Mesothelial cell of epicardium (in vitro differentiated cells): ENCODE measurements at regions not wholly inside any gene's neighbourhood (a gene's known extent, or its start where the extent isn't known, plus 50 kb on each side); places are given as distances from the start of the nearest gene placed in this dataset.

Source experiments
- DNase-seq, 2 experiments: peaks; one replicate each; pipeline ENCODE4 v3.0.0; 2021; ENCODE audit warnings: low spot score in 2 of 2; ENCODE audit not compliant: unreplicated experiment in 2 of 2
- H3K27ac Mint-ChIP-seq: 2 replicates; pipeline ENCODE4 v1.8.0; 2021; ENCODE audit warnings: mixed read lengths
- H3K27me3 Mint-ChIP-seq: 2 replicates; pipeline ENCODE4 v1.8.0; 2021; ENCODE audit warnings: low read depth, mixed read lengths
- H3K36me3 Mint-ChIP-seq: 2 replicates; pipeline ENCODE4 v1.8.0; 2021; ENCODE audit warnings: mixed read lengths
- H3K4me1 Mint-ChIP-seq: 2 replicates; pipeline ENCODE4 v1.8.0; 2021; ENCODE audit warnings: mixed read lengths
- H3K4me3 Mint-ChIP-seq: 2 replicates; pipeline ENCODE4 v1.8.0; 2021; ENCODE audit warnings: mild to moderate bottlenecking, moderate library complexity, mixed read lengths
- H3K9me3 Mint-ChIP-seq: 2 replicates; pipeline ENCODE4 v1.8.0; 2021; ENCODE audit warnings: mixed read lengths
- CTCF ChIP-seq: fragments of 200-600 bp; sonication (generic); IDR thresholded peaks from one replicate; pipeline ENCODE4 v1.5.0; 2021; ENCODE audit warnings: antibody characterized with exemption; ENCODE audit not compliant: unreplicated experiment

DNA sequence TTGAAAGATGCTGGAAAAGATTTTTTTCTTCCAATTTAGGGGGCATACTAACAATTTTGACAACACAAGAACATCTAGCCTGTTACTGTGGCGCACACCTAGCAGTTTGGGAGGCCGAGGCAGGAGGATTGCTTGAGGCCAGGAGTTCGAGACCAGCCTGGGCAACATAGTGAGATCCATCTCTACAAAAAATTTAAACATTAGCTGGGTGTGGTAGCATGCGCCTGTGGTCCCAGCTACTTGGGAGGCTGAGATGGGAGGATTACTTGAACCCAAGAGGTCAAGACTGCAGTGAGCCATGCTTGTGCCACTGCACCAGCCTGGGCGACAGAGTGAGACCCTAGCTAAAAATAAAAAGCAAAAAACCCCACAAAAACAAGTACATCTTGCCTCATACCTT, 168.8 kb downstream of the TANC2 start:
- Mint-ChIP-seq H3K27ac (no peak overlapping the region), H3K27me3 (no peaks in the 10 kb centered on the region), H3K4me3 (no peak overlapping the region), H3K36me3 (no peaks in the 10 kb centered on the region), H3K9me3 (no peaks in the 10 kb centered on the region), H3K4me1 (peaks cover 39% of the 10 kb centered on the region)
- DNase-seq = no peak
- no peak for TF ChIP-seq CTCF

DNA sequence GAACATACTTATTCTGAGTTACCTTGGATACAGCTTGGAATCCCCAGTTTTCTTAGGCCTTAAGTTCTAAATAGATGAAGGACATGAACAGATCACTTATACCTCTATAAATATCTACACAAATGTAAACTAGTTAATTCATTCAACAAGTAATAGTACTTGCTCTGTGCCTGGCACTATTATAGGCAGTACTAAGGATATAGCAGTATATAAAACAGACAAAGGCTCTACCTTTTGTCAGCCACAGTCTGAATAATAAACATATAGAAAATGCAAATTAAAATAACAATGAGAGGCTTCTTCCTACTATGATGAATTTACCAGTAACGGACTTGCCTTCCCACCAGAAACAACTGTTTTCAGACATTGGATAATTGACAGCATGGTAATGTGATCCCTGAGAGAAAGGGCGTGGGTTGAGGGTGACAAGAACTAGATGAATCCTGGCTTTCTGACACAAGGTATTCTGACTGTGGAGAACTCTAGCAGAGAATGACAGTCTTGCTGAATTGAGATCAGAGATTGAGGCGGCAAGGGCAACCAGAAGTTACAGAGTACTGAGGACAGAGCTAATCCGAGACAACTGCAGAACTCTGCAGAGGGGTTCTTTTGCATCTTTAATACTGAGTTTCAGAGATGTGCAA, 170.5 kb downstream of the TANC2 start:
- no peak overlapping the region for H3K4me3 Mint-ChIP-seq
- H3K9me3 Mint-ChIP-seq = no peaks in the 10 kb centered on the region
- peak overlapping the region; percentile 10 for H3K27ac Mint-ChIP-seq
- DNase-seq = no peak
- H3K36me3 Mint-ChIP-seq = no peaks in the 10 kb centered on the region
- H3K4me1 Mint-ChIP-seq = peaks cover 39% of the 10 kb centered on the region
- no peaks in the 10 kb centered on the region for H3K27me3 Mint-ChIP-seq
- no peak for TF ChIP-seq CTCF

- H3K9me3 Mint-ChIP-seq = no peaks in the 10 kb centered on the region
- H3K27me3 Mint-ChIP-seq = no peaks in the 10 kb centered on the region
- no peaks in the 10 kb centered on the region for H3K36me3 Mint-ChIP-seq
- peaks cover 32% of the 10 kb centered on the region for H3K4me1 Mint-ChIP-seq
- TF ChIP-seq CTCF = no peak
- H3K27ac Mint-ChIP-seq = no peak overlapping the region
- DNase-seq = no peak
- no peak overlapping the region for H3K4me3 Mint-ChIP-seq
Observed at GRCh38 chr17:63137163-63137562, 171.1 kb downstream of the TANC2 start.

- Mint-ChIP-seq H3K4me3 (no peak overlapping the region), H3K27ac (peak overlapping the region; percentile 5), H3K9me3 (no peaks in the 10 kb centered on the region), H3K36me3 (no peaks in the 10 kb centered on the region), H3K4me1 (peaks cover 23% of the 10 kb centered on the region), H3K27me3 (no peaks in the 10 kb centered on the region)
- TF ChIP-seq CTCF = no peak
- no peak for DNase-seq
Observed at GRCh38 chr17:63138713-63139112, 172.7 kb downstream of the TANC2 start.

- H3K27ac Mint-ChIP-seq = no peak overlapping the region
- H3K36me3 Mint-ChIP-seq = peaks cover under 1% of the 10 kb centered on the region
- no peak for TF ChIP-seq CTCF
- peaks cover 23% of the 10 kb centered on the region for H3K4me1 Mint-ChIP-seq
- DNase-seq = no peak
- H3K9me3 Mint-ChIP-seq = no peaks in the 10 kb centered on the region
- H3K4me3 Mint-ChIP-seq = no peak overlapping the region
- no peaks in the 10 kb centered on the region for H3K27me3 Mint-ChIP-seq
Observed at GRCh38 chr17:63139356-63139755, 173.3 kb downstream of the TANC2 start.

DNA sequence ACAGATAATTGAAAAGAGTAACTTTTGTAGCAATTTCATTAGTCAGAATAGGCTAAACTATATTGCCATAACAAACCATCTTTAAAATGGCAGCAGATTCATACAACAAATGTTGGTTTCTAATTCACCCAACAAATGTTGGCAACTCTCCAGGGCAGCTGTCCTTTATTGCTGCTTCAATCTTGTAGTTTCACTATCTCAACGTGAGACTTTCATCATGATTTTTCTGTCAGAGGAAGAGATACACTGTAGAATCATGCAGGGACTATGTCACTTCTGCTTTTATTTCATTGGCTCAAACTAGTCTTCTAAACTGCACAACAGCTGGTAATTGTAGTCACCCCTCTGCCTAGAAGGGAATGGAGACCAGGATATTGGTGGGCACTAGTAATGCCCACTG, 174.2 kb downstream of the TANC2 start:
- DNase-seq = no peak
- H3K27ac Mint-ChIP-seq = no peak overlapping the region
- peaks cover 2% of the 10 kb centered on the region for H3K36me3 Mint-ChIP-seq
- no peaks in the 10 kb centered on the region for H3K27me3 Mint-ChIP-seq
- no peak overlapping the region for H3K4me3 Mint-ChIP-seq
- peaks cover 23% of the 10 kb centered on the region for H3K4me1 Mint-ChIP-seq
- H3K9me3 Mint-ChIP-seq = no peaks in the 10 kb centered on the region
- TF ChIP-seq CTCF = no peak
